HFFc6 (cell line): ENCODE measurements at regions not wholly inside any gene's neighbourhood (a gene's known extent, or its start where the extent isn't known, plus 50 kb on each side); places are given as distances from the start of the nearest gene placed in this dataset.

Experiments used
- DNase-seq: peaks from one replicate; pipeline ENCODE4 v3.0.0-alpha.2; 2018
- H3K27ac Mint-ChIP-seq: 2 replicates; pipeline ENCODE4 v1.8.0; 2020; ENCODE audit warnings: mild to moderate bottlenecking, mixed read lengths
- H3K27me3 Mint-ChIP-seq: 2 replicates; pipeline ENCODE4 v1.8.0; 2021; ENCODE audit warnings: mild to moderate bottlenecking, moderate library complexity, mixed read lengths; ENCODE audit not compliant: insufficient read depth
- H3K36me3 Mint-ChIP-seq: 2 replicates; pipeline ENCODE4 v1.8.0; 2021; ENCODE audit warnings: low read depth, mixed read lengths
- H3K4me1 Mint-ChIP-seq: 2 replicates; pipeline ENCODE4 v1.8.0; 2020; ENCODE audit warnings: low read depth, mixed read lengths
- H3K4me3 Mint-ChIP-seq: 2 replicates; pipeline ENCODE4 v1.8.0; 2020; ENCODE audit warnings: mild to moderate bottlenecking, moderate library complexity, mixed read lengths
- H3K9me3 Mint-ChIP-seq: 2 replicates; pipeline ENCODE4 v1.8.0; 2020; ENCODE audit warnings: mild to moderate bottlenecking, mixed read lengths
- TF ChIP-seq, protein P1 (sequence below): fragments of 200-600 bp; sonication (generic); IDR thresholded peaks from 2 replicates; pipeline ENCODE4 v1.5.0; 2021; ENCODE audit warnings: antibody characterized with exemption, mild to moderate bottlenecking

- H3K4me1 Mint-ChIP-seq: no peaks in the 10 kb centered on the region
- H3K36me3 Mint-ChIP-seq: no peaks in the 10 kb centered on the region
- DNase-seq: no peak
- H3K9me3 Mint-ChIP-seq: peaks cover 39% of the 10 kb centered on the region
- H3K27ac Mint-ChIP-seq: no peak overlapping the region
- H3K27me3 Mint-ChIP-seq: no peaks in the 10 kb centered on the region; the same call in 1 of the 2 replicates
- no peak overlapping the region for H3K4me3 Mint-ChIP-seq
- TF ChIP-seq, protein P1, sequence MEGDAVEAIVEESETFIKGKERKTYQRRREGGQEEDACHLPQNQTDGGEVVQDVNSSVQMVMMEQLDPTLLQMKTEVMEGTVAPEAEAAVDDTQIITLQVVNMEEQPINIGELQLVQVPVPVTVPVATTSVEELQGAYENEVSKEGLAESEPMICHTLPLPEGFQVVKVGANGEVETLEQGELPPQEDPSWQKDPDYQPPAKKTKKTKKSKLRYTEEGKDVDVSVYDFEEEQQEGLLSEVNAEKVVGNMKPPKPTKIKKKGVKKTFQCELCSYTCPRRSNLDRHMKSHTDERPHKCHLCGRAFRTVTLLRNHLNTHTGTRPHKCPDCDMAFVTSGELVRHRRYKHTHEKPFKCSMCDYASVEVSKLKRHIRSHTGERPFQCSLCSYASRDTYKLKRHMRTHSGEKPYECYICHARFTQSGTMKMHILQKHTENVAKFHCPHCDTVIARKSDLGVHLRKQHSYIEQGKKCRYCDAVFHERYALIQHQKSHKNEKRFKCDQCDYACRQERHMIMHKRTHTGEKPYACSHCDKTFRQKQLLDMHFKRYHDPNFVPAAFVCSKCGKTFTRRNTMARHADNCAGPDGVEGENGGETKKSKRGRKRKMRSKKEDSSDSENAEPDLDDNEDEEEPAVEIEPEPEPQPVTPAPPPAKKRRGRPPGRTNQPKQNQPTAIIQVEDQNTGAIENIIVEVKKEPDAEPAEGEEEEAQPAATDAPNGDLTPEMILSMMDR: no peak
Measured at GRCh38 chr4:81923140-81923539, 450.7 kb downstream of the HNRNPD start.

DNA sequence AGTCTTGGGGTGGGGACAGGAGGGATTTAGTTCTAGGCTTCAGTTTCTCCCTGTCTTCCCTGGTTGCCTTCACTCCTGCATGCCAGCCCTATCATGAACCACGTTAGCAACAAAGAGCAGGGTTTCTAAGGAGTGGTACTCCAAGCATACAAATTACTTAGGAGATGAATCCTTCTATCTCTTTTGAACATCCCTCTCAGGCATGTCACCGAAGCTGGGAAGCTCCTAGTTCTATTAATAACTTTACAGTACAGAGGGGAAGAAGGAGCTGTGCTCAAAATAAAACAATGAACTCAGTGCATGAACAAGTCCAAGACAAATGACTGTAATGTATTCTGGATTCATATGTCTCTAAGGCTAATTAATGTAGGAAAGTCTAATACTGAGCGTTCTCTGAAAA lies 450.6 kb upstream of the RASGEF1B start:
- Mint-ChIP-seq H3K36me3 (no peaks in the 10 kb centered on the region), H3K4me3 (no peak overlapping the region), H3K27me3 (no peaks in the 10 kb centered on the region; the same call in 1 of the 2 replicates), H3K27ac (no peak overlapping the region), H3K4me1 (no peaks in the 10 kb centered on the region), H3K9me3 (peaks cover 40% of the 10 kb centered on the region)
- DNase-seq: no peak
- TF ChIP-seq, protein P1: no peak

DNA sequence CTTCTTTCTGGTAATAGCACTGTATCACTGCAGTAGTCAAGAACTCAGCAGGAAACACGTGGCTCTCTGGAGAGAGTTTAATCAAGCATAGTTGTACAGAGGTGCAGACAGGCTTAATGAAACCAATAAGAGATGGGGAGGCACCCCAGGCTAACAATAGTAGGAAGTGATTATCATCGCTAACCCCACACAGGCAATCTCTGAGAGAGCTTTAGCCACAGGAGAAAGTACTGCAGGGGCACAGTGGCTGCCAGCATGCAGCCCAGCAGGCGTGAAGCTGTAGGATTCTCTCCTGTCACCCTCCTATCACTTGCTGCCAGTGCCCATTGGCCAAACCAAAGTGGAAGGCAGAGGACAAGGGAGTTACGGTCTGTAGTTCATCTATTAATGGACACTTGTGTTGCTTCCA lies 450.0 kb upstream of the RASGEF1B start:
- Mint-ChIP-seq H3K9me3 (peaks cover 37% of the 10 kb centered on the region), H3K4me1 (no peaks in the 10 kb centered on the region), H3K36me3 (no peaks in the 10 kb centered on the region), H3K4me3 (no peak overlapping the region), H3K27me3 (no peaks in the 10 kb centered on the region; the same call in 1 of the 2 replicates), H3K27ac (no peak overlapping the region)
- no peak for DNase-seq
- TF ChIP-seq, protein P1: no peak

- Mint-ChIP-seq H3K4me1 (no peaks in the 10 kb centered on the region), H3K4me3 (no peak overlapping the region), H3K27ac (no peak overlapping the region), H3K36me3 (no peaks in the 10 kb centered on the region), H3K9me3 (peaks cover 33% of the 10 kb centered on the region), H3K27me3 (no peaks in the 10 kb centered on the region; the same call in 1 of the 2 replicates)
- no peak for DNase-seq
- TF ChIP-seq, protein P1: no peak
Measured at GRCh38 chr4:81919810-81920209, 448.1 kb upstream of the RASGEF1B start.

DNA sequence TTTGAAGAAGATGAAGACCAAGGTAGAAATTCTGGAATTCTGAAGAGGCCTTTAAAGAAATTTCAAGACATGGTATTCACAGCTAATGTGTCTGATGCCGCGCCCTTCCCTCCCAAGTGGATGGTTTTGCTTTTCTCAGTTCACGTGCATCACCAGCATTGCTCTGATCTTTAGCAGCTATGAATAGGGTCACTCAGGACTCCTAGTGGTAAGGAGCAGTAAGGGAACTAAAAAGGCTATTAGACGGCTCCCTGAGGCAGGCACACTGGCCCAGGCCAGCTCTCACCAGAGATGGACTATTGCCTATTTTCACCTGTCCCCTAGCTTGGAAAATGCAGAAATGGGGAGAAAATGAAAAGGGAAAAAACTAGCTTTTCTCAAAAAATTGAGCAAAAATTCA lies 447.5 kb upstream of the RASGEF1B start:
- H3K27ac Mint-ChIP-seq: no peak overlapping the region
- no peaks in the 10 kb centered on the region for H3K4me1 Mint-ChIP-seq
- TF ChIP-seq, protein P1: no peak
- no peak for DNase-seq
- H3K9me3 Mint-ChIP-seq: peaks cover 29% of the 10 kb centered on the region
- H3K27me3 Mint-ChIP-seq: no peaks in the 10 kb centered on the region; the same call in 1 of the 2 replicates
- no peaks in the 10 kb centered on the region for H3K36me3 Mint-ChIP-seq
- H3K4me3 Mint-ChIP-seq: no peak overlapping the region

DNA sequence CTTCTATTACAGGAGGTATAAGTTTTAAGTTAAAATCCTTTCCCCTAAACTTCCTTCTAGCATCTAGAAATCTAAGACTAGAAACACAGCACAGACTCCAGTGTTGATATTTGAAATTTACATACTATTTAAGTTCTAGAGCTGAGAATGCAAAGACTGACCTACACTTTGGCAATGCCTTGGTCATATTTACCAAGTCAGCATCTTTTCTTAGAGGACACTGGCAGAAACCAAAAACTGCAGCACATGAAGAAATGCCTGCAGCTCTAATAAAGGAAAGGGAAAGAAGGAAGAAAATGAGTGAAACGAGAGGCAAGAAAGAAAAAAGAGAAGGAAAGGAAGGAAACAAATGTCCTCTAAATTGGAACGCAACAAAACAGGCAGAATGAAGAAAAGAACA lies 443.7 kb upstream of the RASGEF1B start:
- TF ChIP-seq, protein P1: no peak
- Mint-ChIP-seq H3K36me3 (no peaks in the 10 kb centered on the region), H3K27me3 (peaks cover 2% of the 10 kb centered on the region), H3K4me3 (no peak overlapping the region), H3K9me3 (peaks cover 17% of the 10 kb centered on the region), H3K4me1 (no peaks in the 10 kb centered on the region), H3K27ac (no peak overlapping the region)
- no peak for DNase-seq
